ENCODE measurements at regions not wholly inside any gene's neighbourhood (a gene's known extent, or its start where the extent isn't known, plus 50 kb on each side); places are given as distances from the start of the nearest gene placed in this dataset.

DNA sequence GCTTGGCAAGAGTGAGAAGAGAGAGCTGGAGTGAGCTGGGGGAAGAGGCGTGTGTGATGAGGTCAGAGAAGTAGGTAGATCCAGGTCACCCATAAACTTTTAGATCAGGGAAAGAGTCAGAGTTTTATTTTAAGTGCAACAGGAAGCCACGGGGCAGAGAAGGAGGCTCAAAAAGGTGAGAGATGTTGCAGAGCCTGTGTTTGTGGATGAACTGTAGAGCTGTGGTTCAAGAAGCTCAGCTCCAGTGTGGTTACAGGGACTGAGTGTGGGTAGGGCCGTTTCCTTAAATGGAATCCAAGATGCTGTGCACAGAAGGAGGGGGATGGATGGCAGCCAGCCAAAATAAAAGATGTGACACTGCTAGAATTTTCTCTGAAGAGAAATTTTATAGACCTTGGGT lies 337.2 kb downstream of the SATB1 start:
- TF ChIP-seq, protein P1, sequence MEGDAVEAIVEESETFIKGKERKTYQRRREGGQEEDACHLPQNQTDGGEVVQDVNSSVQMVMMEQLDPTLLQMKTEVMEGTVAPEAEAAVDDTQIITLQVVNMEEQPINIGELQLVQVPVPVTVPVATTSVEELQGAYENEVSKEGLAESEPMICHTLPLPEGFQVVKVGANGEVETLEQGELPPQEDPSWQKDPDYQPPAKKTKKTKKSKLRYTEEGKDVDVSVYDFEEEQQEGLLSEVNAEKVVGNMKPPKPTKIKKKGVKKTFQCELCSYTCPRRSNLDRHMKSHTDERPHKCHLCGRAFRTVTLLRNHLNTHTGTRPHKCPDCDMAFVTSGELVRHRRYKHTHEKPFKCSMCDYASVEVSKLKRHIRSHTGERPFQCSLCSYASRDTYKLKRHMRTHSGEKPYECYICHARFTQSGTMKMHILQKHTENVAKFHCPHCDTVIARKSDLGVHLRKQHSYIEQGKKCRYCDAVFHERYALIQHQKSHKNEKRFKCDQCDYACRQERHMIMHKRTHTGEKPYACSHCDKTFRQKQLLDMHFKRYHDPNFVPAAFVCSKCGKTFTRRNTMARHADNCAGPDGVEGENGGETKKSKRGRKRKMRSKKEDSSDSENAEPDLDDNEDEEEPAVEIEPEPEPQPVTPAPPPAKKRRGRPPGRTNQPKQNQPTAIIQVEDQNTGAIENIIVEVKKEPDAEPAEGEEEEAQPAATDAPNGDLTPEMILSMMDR (IDR thresholded peaks at IDR 0.05; ENCODE audit: insufficient read depth, low read length): no peak
- TF ChIP-seq SPI1 (IDR thresholded peaks at IDR 0.05; ENCODE audit: borderline replicate concordance, low read depth) (no peak), GABPA (IDR thresholded peaks at IDR 0.05; ENCODE audit: low read depth) (no peak), POLR2AphosphoS5 (IDR thresholded peaks at IDR 0.05; ENCODE audit: low read depth) (no peak)
- TF ChIP-seq, protein P2, sequence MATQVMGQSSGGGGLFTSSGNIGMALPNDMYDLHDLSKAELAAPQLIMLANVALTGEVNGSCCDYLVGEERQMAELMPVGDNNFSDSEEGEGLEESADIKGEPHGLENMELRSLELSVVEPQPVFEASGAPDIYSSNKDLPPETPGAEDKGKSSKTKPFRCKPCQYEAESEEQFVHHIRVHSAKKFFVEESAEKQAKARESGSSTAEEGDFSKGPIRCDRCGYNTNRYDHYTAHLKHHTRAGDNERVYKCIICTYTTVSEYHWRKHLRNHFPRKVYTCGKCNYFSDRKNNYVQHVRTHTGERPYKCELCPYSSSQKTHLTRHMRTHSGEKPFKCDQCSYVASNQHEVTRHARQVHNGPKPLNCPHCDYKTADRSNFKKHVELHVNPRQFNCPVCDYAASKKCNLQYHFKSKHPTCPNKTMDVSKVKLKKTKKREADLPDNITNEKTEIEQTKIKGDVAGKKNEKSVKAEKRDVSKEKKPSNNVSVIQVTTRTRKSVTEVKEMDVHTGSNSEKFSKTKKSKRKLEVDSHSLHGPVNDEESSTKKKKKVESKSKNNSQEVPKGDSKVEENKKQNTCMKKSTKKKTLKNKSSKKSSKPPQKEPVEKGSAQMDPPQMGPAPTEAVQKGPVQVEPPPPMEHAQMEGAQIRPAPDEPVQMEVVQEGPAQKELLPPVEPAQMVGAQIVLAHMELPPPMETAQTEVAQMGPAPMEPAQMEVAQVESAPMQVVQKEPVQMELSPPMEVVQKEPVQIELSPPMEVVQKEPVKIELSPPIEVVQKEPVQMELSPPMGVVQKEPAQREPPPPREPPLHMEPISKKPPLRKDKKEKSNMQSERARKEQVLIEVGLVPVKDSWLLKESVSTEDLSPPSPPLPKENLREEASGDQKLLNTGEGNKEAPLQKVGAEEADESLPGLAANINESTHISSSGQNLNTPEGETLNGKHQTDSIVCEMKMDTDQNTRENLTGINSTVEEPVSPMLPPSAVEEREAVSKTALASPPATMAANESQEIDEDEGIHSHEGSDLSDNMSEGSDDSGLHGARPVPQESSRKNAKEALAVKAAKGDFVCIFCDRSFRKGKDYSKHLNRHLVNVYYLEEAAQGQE (IDR thresholded peaks at IDR 0.05; ENCODE audit: insufficient replicate concordance, low read depth): no peak

Data from HL-60 (cell line).